ENCODE measurements at regions not wholly inside any gene's neighbourhood (a gene's known extent, or its start where the extent isn't known, plus 50 kb on each side); places are given as distances from the start of the nearest gene placed in this dataset.
"Not testable (repeated sequence)": the region's sequence is repeated elsewhere in the genome, so short reads cannot be mapped to it uniquely, and the experiment has no call there.

- H3K9me3 ChIP-seq: no peaks in the 10 kb centered on the region
- H3K36me3 ChIP-seq: no peaks in the 10 kb centered on the region
- H3K4me1 ChIP-seq: no peaks in the 10 kb centered on the region
- no peak for DNase-seq (ENCODE audit: low spot score in 2 of 2)
- H3K4me3 ChIP-seq: no peak overlapping the region
- intact Hi-C loops (cut with DNase I): no loop called here
- H3K27ac ChIP-seq: no peak overlapping the region
- H3K27me3 ChIP-seq: no peaks in the 10 kb centered on the region
- TF ChIP-seq CTCF (IDR thresholded peaks at IDR 0.05): no peak
These were observed 151.6 kb upstream of the CDH4 start for GRCh38 chr20:61100489-61100888.

- DNase-seq (ENCODE audit: low spot score in 2 of 2); H3K4me3 ChIP-seq; H3K36me3 ChIP-seq; H3K4me1 ChIP-seq; H3K9me3 ChIP-seq; H3K27me3 ChIP-seq; H3K27ac ChIP-seq; intact Hi-C loops (cut with DNase I): not testable (repeated sequence)
These were observed 150.7 kb upstream of the CDH4 start for GRCh38 chr20:61101321-61101720.

GRCh38 chr20:61104232-61104631 lies 147.8 kb upstream of the CDH4 start:
- no peak for DNase-seq (ENCODE audit: low spot score in 2 of 2)

GRCh38 chr20:61105395-61105794 lies 146.7 kb upstream of the CDH4 start:
- H3K4me1 ChIP-seq: no peaks in the 10 kb centered on the region
- H3K36me3 ChIP-seq: no peaks in the 10 kb centered on the region
- no peak for TF ChIP-seq CTCF (IDR thresholded peaks at IDR 0.05)
- no peak for DNase-seq (ENCODE audit: low spot score in 2 of 2)
- H3K27ac ChIP-seq: no peak overlapping the region
- intact Hi-C loops (cut with DNase I): no loop called here
- no peaks in the 10 kb centered on the region for H3K27me3 ChIP-seq
- no peaks in the 10 kb centered on the region for H3K9me3 ChIP-seq
- H3K4me3 ChIP-seq: no peak overlapping the region

More at GRCh38 chr20:61104232-61104631, 147.8 kb upstream of the CDH4 start:
- no peaks in the 10 kb centered on the region for H3K9me3 ChIP-seq
- H3K27ac ChIP-seq: no peak overlapping the region
- intact Hi-C loops (cut with DNase I): no loop called here
- H3K27me3 ChIP-seq: no peaks in the 10 kb centered on the region
- H3K36me3 ChIP-seq: no peaks in the 10 kb centered on the region
- H3K4me3 ChIP-seq: no peak overlapping the region
- no peaks in the 10 kb centered on the region for H3K4me1 ChIP-seq
- TF ChIP-seq CTCF (IDR thresholded peaks at IDR 0.05): no peak

- H3K27me3 ChIP-seq: no peaks in the 10 kb centered on the region
- intact Hi-C loops (cut with DNase I): no loop called here
- DNase-seq (ENCODE audit: low spot score in 2 of 2): no peak
- no peak overlapping the region for H3K4me3 ChIP-seq
- H3K27ac ChIP-seq: no peak overlapping the region
- H3K9me3 ChIP-seq: no peaks in the 10 kb centered on the region
- H3K4me1 ChIP-seq: no peaks in the 10 kb centered on the region
- TF ChIP-seq CTCF (IDR thresholded peaks at IDR 0.05): no peak
- H3K36me3 ChIP-seq: no peaks in the 10 kb centered on the region
These were observed 145.6 kb upstream of the CDH4 start for GRCh38 chr20:61106438-61106837.

GRCh38 chr20:61109221-61109805 lies 142.7 kb upstream of the CDH4 start:
- no peak overlapping the region for H3K4me3 ChIP-seq

More at GRCh38 chr20:61109221-61109805, 142.7 kb upstream of the CDH4 start:
- no peaks in the 10 kb centered on the region for H3K36me3 ChIP-seq
- DNase-seq (ENCODE audit: low spot score in 2 of 2): no peak
- no peaks in the 10 kb centered on the region for H3K27me3 ChIP-seq
- H3K27ac ChIP-seq: no peak overlapping the region
- H3K4me1 ChIP-seq: no peaks in the 10 kb centered on the region
- intact Hi-C loops (cut with DNase I): no loop called here
- TF ChIP-seq CTCF (IDR thresholded peaks at IDR 0.05): no peak
- H3K9me3 ChIP-seq: no peaks in the 10 kb centered on the region

Measured in ascending aorta (tissue), 2 donors.